ENCODE measurements at regions not wholly inside any gene's neighbourhood (a gene's known extent, or its start where the extent isn't known, plus 50 kb on each side); places are given as distances from the start of the nearest gene placed in this dataset.

DNA sequence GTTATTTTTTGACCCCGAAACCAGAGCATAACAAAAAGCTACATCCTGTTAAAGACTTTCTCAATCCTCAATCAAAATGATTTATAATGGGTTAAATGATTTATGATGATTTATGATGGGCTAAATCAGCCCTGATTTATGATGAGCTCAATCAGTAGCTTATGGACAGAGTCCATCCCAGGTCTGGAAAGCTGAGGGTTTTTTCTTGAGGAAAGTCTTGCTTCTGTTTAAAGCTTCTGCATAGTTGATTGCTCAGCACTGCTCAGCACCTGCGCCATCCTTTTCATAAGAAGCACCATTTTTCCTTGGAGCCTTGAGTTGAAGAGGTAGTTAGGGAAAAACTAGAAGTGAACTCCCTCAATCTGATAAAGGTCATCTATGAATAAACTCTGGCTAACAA, 356.8 kb downstream of the CYRIA start:
- no peak overlapping the region for H3K4me2 ChIP-seq (ENCODE audit: low read length)
- no peak for TF ChIP-seq CTCF (IDR thresholded peaks at IDR 0.05)
- H3K9me3 ChIP-seq (ENCODE audit: control insufficient read depth, low read length) = no peaks in the 10 kb centered on the region

DNA sequence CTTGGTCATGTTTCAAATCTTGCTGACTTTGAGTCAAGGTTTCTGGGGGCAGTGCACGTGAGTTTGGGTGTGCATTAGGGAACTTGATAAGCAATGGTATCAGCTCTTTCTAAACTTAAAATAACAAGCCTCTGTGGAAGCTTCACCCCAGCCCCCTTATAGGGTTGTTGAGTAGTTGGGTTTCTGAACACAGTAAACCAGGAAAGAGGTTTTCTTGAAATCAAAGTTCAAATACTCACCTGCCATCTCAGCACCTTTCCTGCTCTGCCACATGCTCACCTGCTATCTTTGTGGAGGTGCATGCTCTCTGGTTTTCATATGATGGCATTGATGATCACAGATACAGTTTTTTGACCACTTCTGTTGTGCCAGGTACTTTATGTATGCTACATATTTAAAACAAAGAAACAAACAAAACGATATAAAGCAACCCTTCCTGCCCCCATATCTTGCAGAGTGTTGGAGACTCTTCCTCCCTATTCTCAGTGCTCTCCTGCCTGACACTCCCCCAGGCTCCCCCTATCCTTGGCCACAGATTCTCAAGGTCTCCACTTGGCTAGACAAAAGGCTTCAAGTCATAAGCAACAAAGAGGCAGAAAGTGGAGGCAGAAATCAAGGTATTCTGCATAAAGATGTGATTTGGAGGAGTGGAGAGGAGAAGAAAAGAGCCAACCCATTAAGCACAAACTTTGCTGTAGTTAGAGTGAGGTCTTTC, 360.6 kb downstream of the CYRIA start:
- Histone ChIP-seq H2AFZ (no peak overlapping the region), H3K9me3 (ENCODE audit: control insufficient read depth, low read length) (no peaks in the 10 kb centered on the region), H3K36me3 (ENCODE audit: control insufficient read depth, insufficient read depth, low read length) (no peaks in the 10 kb centered on the region), H3K27ac (no peak overlapping the region), H3K79me2 (no peaks in the 10 kb centered on the region), H3K4me3 (ENCODE audit: low read depth, low read length) (no peak overlapping the region), H3K4me1 (no peaks in the 10 kb centered on the region), H3K9ac (no peak overlapping the region), H3K27me3 (ENCODE audit: control insufficient read depth, insufficient read depth, low read length) (no peaks in the 10 kb centered on the region), H3K4me2 (ENCODE audit: low read length) (no peak overlapping the region)
- no peak for TF ChIP-seq CTCF (IDR thresholded peaks at IDR 0.05)

More for the DNA sequence above, 356.8 kb downstream of the CYRIA start:
- no peaks in the 10 kb centered on the region for H3K36me3 ChIP-seq (ENCODE audit: control insufficient read depth, insufficient read depth, low read length)
- no peak overlapping the region for H2AFZ ChIP-seq
- H3K9ac ChIP-seq = no peak overlapping the region
- no peak overlapping the region for H3K4me3 ChIP-seq (ENCODE audit: low read depth, low read length)
- H3K27me3 ChIP-seq (ENCODE audit: control insufficient read depth, insufficient read depth, low read length) = no peaks in the 10 kb centered on the region
- no peaks in the 10 kb centered on the region for H3K79me2 ChIP-seq
- H3K27ac ChIP-seq = no peak overlapping the region
- no peaks in the 10 kb centered on the region for H3K4me1 ChIP-seq

DNA sequence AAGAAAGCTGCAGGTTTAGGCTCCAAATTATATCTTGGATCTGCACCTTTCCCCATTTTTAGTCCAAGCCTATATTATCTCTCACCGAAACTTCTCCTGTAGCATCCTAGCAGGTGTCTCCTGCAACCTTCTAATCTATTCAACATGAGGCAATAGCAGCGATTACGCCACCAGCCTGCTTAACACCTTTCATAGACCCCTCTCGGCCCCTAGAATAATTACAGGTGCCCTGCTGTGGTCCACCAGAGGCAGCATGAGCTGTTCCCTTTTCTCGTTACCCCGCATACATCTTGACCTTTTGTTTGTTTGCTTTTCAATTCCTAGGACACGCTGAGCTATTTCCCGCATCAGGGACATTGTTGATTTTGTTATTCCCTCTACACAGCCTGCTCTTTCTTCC, 361.9 kb downstream of the CYRIA start:
- Histone ChIP-seq H2AFZ (no peak overlapping the region), H3K27ac (no peak overlapping the region), H3K4me1 (no peaks in the 10 kb centered on the region), H3K79me2 (no peaks in the 10 kb centered on the region), H3K27me3 (ENCODE audit: control insufficient read depth, insufficient read depth, low read length) (peaks cover 1% of the 10 kb centered on the region), H3K4me2 (ENCODE audit: low read length) (no peak overlapping the region), H3K4me3 (ENCODE audit: low read depth, low read length) (no peak overlapping the region), H3K9ac (no peak overlapping the region), H3K9me3 (ENCODE audit: control insufficient read depth, low read length) (no peaks in the 10 kb centered on the region), H3K36me3 (ENCODE audit: control insufficient read depth, insufficient read depth, low read length) (no peaks in the 10 kb centered on the region)
- no peak for TF ChIP-seq CTCF (IDR thresholded peaks at IDR 0.05)

DNA sequence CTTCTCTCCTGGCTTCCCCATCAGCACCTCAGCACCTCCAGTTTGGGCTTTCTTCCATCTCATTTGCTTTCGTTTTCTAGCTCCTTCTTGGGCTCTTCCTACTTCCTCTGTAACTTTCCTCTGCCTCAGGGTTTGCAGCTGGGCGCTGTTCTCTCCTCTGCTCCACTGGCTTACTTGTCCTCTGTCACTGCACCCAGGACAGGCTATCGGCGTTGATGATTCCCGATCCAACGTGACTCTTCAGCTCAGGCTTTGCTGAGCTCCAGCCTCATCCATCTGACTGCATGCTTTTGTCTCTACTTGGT, 362.4 kb downstream of the CYRIA start:
- peak overlapping the region; percentile 25 for H2AFZ ChIP-seq
- no peaks in the 10 kb centered on the region for H3K9me3 ChIP-seq (ENCODE audit: control insufficient read depth, low read length)
- H3K4me2 ChIP-seq (ENCODE audit: low read length) = peak overlapping the region; percentile 57
- no peaks in the 10 kb centered on the region for H3K79me2 ChIP-seq
- H3K36me3 ChIP-seq (ENCODE audit: control insufficient read depth, insufficient read depth, low read length) = no peaks in the 10 kb centered on the region
- peaks cover 2% of the 10 kb centered on the region for H3K27me3 ChIP-seq (ENCODE audit: control insufficient read depth, insufficient read depth, low read length)
- H3K4me3 ChIP-seq (ENCODE audit: low read depth, low read length) = peak overlapping the region; percentile 28
- H3K27ac ChIP-seq = no peak overlapping the region
- no peak for TF ChIP-seq CTCF (IDR thresholded peaks at IDR 0.05)
- H3K9ac ChIP-seq = no peak overlapping the region
- no peaks in the 10 kb centered on the region for H3K4me1 ChIP-seq
